Uterus (tissue), 2 donors: ENCODE measurements at regions not wholly inside any gene's neighbourhood (a gene's known extent, or its start where the extent isn't known, plus 50 kb on each side); places are given as distances from the start of the nearest gene placed in this dataset.

ENCODE experiments used
- CTCF ChIP-seq, 4 experiments: fragments of 200-600 bp in 2 of 4; fragments of 450-650 bp in 2 of 4; sonication (generic) in 2 of 4; IDR thresholded peaks; one replicate each; pipeline ENCODE4 v1.5.1; 2016 to 2019; ENCODE audit warnings: antibody characterized with exemption in 4 of 4, mild to moderate bottlenecking in 2 of 4, moderate library complexity in 1 of 4
- POLR2A ChIP-seq, 2 donors: fragments of 450-650 bp; IDR thresholded peaks; one replicate each; pipeline ENCODE4 v1.6.1; 2016; ENCODE audit warnings: antibody characterized with exemption in 2 of 2, mild to moderate bottlenecking in 1 of 2, moderate library complexity in 1 of 2

- TF ChIP-seq CTCF (IDR thresholded peaks at IDR 0.05) (no peak), POLR2A (IDR thresholded peaks at IDR 0.05) (no peak)
These were observed 202.4 kb upstream of the PDGFD start for GRCh38 chr11:104366321-104366734.
